CD4-positive, CD25-positive, alpha-beta regulatory T cell (primary cell): ENCODE measurements at regions not wholly inside any gene's neighbourhood (a gene's known extent, or its start where the extent isn't known, plus 50 kb on each side); places are given as distances from the start of the nearest gene placed in this dataset.

Source experiments
- ATAC-seq, 2 donors: fragments of 150-1000 bp; cut with Tn5 transposase; one replicate each; pipeline ENCODE4 v1.10.0; 2021; ENCODE audit warnings: low read depth in 2 of 2, moderate number of reproducible peaks in 2 of 2, moderate library complexity in 1 of 2
- DNase-seq, 3 donors: peaks; one replicate each; pipeline versions ENCODE4 v3.0.0 to v3.0.0-alpha.2; 2012 to 2022; ENCODE audit warnings: mixed read lengths in 1 of 3
- H3K27ac ChIP-seq: one replicate; pipeline ENCODE4 v1.7.0; 2013; ENCODE audit warnings: mild to moderate bottlenecking, low read length; ENCODE audit not compliant: insufficient read depth, poor library complexity, severe bottlenecking
- H3K27me3 ChIP-seq: one replicate; pipeline ENCODE4 v1.7.0; 2013; ENCODE audit warnings: low read length; ENCODE audit not compliant: control insufficient read depth, insufficient read depth
- H3K36me3 ChIP-seq: one replicate; pipeline ENCODE4 v1.7.0; 2013; ENCODE audit warnings: mild to moderate bottlenecking, low read length, moderate library complexity; ENCODE audit not compliant: control insufficient read depth, insufficient read depth
- H3K4me1 ChIP-seq: 2 replicates; pipeline ENCODE4 v1.7.0; 2013; ENCODE audit warnings: mild to moderate bottlenecking, low read length; ENCODE audit not compliant: insufficient read depth, control insufficient read depth, poor library complexity, severe bottlenecking
- H3K4me3 ChIP-seq: one replicate; pipeline ENCODE4 v1.7.0; 2013; ENCODE audit warnings: low read depth, mild to moderate bottlenecking, low read length, moderate library complexity
- H3K9me3 ChIP-seq, 2 experiments: 1 replicate in 1 of 2; 2 replicates in 1 of 2; pipeline ENCODE4 v1.7.0; 2013; ENCODE audit warnings: low read length in 2 of 2, mild to moderate bottlenecking in 1 of 2, moderate library complexity in 1 of 2; ENCODE audit not compliant: control insufficient read depth in 2 of 2
- H3K27ac Mint-ChIP-seq, 3 donors: one replicate each; pipeline ENCODE4 v1.8.0; 2020 to 2022; ENCODE audit warnings: mild to moderate bottlenecking in 3 of 3, mixed read lengths in 3 of 3, moderate library complexity in 2 of 3
- H3K27me3 Mint-ChIP-seq: one replicate; pipeline ENCODE4 v1.8.0; 2022; ENCODE audit warnings: mild to moderate bottlenecking, mixed read lengths
- H3K36me3 Mint-ChIP-seq: one replicate; pipeline ENCODE4 v1.8.0; 2020; ENCODE audit warnings: mixed read lengths
- H3K4me1 Mint-ChIP-seq, 4 donors: one replicate each; pipeline ENCODE4 v1.8.0; 2020 to 2022; ENCODE audit warnings: mixed read lengths in 4 of 4, mild to moderate bottlenecking in 1 of 4
- H3K4me3 Mint-ChIP-seq, 4 donors: one replicate each; pipeline ENCODE4 v1.8.0; 2020 to 2022; ENCODE audit warnings: mild to moderate bottlenecking in 4 of 4, mixed read lengths in 4 of 4, moderate library complexity in 3 of 4
- H3K9me3 Mint-ChIP-seq, 7 donors: one replicate each; pipeline ENCODE4 v1.8.0; 2020 to 2022; ENCODE audit warnings: mixed read lengths in 7 of 7, mild to moderate bottlenecking in 3 of 7, moderate library complexity in 2 of 7

DNA sequence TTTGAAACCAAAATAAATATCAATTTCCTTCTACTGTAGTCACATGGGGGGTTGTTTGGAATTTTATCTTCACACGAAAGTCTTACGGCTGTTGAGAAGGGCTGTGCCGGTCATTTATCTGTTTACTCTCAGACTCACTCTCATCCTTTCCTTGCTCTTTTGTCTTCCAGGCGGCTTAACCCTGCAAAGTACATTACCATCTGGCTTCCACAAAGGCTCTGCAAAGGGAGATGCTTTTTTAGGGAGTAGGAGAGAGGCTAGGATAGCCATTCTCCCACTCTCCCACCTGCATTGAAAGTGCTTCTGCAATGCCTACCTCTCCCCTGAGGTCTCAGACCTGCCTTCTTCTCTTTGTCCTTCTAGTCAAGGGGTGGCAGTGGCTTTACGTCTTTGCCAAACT lies 247.6 kb downstream of the MEIS1 start:
- Histone ChIP-seq H3K27me3 (no peaks in the 10 kb centered on the region), H3K9me3 (no peaks in the 10 kb centered on the region), H3K36me3 (no peaks in the 10 kb centered on the region), H3K4me3 (no peak overlapping the region), H3K27ac (no peak overlapping the region), H3K4me1 (no peaks in the 10 kb centered on the region)
- Mint-ChIP-seq H3K9me3 (peaks cover 0 to 4% (median 0%) of the 10 kb centered on the region in 7 donors), H3K27me3 (no peaks in the 10 kb centered on the region), H3K36me3 (no peaks in the 10 kb centered on the region), H3K4me1 (no peaks in the 10 kb centered on the region), H3K27ac (no peak overlapping the region), H3K4me3 (no peak overlapping the region)
- ATAC-seq, result no peak
- no peak for DNase-seq

DNA sequence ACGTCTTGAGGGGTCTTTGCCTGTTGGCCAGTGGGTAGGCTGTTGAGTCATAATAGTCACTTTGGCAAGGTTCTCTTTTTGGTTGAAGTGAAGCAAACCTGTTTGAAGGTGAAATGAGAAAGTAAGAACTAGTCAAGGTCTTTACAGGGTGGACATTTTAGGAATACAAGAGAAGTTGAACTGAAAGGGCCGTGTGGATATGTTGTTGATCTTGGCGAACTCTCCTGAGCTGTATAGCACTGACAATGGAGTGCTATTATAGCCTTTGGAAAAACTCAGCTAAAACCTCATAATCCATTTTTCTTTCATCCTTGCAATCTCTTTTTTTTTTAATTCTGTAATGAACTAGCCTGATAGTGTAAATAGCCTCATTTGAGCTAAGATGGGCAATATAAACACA lies 248.1 kb downstream of the MEIS1 start:
- no peaks in the 10 kb centered on the region for H3K4me1 ChIP-seq
- no peak overlapping the region for H3K27ac ChIP-seq
- no peak for ATAC-seq
- H3K9me3 Mint-ChIP-seq, result peaks cover 0 to 4% (median 0%) of the 10 kb centered on the region in 7 donors
- DNase-seq, result no peak
- no peaks in the 10 kb centered on the region for H3K36me3 Mint-ChIP-seq
- H3K27me3 Mint-ChIP-seq, result no peaks in the 10 kb centered on the region
- H3K4me1 Mint-ChIP-seq, result no peaks in the 10 kb centered on the region
- no peak overlapping the region for H3K27ac Mint-ChIP-seq
- no peak overlapping the region for H3K4me3 Mint-ChIP-seq
- H3K9me3 ChIP-seq, result no peaks in the 10 kb centered on the region
- no peaks in the 10 kb centered on the region for H3K27me3 ChIP-seq
- no peak overlapping the region for H3K4me3 ChIP-seq
- no peaks in the 10 kb centered on the region for H3K36me3 ChIP-seq

DNA sequence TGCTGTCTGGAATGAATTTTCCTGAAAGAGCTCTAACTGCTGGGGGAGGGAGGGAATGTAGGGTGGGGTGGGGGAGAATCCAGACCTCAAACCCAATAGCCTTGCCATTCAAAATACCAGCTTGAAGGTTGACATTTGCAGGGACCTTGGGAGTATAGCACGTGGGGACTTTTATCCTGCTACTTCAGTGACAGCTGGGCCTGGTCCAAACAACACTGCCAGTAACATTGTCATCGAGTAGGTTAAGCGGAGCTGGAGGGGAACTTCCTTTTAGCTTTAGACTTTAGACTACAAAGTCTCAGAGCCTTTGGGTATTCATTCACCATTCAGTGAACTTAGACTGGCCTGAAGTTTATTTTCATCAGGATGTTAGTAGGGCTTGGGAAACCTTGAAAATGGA lies 248.7 kb downstream of the MEIS1 start:
- H3K27ac ChIP-seq, result no peak overlapping the region
- H3K36me3 ChIP-seq, result no peaks in the 10 kb centered on the region
- Mint-ChIP-seq H3K27me3 (no peaks in the 10 kb centered on the region), H3K36me3 (no peaks in the 10 kb centered on the region), H3K27ac (no peak overlapping the region), H3K4me3 (no peak overlapping the region), H3K4me1 (no peaks in the 10 kb centered on the region), H3K9me3 (peaks cover 0 to 4% (median 0%) of the 10 kb centered on the region in 7 donors)
- no peak for ATAC-seq
- no peaks in the 10 kb centered on the region for H3K4me1 ChIP-seq
- H3K9me3 ChIP-seq, result no peaks in the 10 kb centered on the region
- DNase-seq, result no peak
- H3K27me3 ChIP-seq, result no peaks in the 10 kb centered on the region
- no peak overlapping the region for H3K4me3 ChIP-seq

DNA sequence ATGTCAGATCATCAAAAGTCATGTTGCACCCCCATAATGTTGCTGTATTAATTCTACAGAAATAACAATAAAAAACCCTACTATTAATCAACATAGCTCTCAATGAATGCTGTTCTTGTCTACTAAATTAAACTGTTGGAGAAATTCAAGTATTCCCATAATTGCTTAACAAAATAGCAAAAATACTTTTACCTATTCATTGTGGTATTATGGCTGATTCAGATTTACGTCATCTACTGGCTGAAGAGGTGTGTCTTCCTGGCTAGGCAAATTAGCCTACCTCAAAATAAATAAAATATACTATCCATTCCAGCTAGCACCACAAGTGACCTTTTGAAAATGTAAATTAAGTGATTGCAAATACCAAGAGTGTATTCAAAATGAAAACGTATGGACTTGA lies 249.4 kb downstream of the MEIS1 start:
- Mint-ChIP-seq H3K4me1 (no peaks in the 10 kb centered on the region), H3K27ac (no peak overlapping the region), H3K9me3 (peaks cover 0 to 2% (median 0%) of the 10 kb centered on the region in 7 donors), H3K27me3 (no peaks in the 10 kb centered on the region), H3K4me3 (no peak overlapping the region), H3K36me3 (no peaks in the 10 kb centered on the region)
- H3K36me3 ChIP-seq, result no peaks in the 10 kb centered on the region
- H3K27me3 ChIP-seq, result no peaks in the 10 kb centered on the region
- ATAC-seq, result no peak
- no peak for DNase-seq
- H3K9me3 ChIP-seq, result no peaks in the 10 kb centered on the region
- no peaks in the 10 kb centered on the region for H3K4me1 ChIP-seq
- no peak overlapping the region for H3K4me3 ChIP-seq
- no peak overlapping the region for H3K27ac ChIP-seq

DNA sequence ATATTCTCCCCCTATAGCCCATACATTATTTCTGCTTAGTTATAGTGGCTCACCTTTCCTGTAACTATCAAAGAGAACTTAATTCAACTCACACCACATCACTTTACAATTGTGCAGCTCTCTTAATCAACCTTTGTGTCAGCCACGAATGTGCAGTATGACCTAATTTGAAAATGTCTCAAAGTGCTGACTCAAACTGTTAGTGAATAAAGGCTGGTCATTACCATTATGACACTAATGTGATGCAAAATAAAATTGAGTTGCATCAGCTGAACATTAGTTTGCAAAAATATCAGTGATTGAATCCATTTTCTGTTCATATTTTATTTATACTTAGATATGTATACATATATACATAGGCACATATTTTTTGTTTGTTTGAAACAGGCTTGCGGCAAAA lies 251.8 kb downstream of the MEIS1 start:
- no peaks in the 10 kb centered on the region for H3K4me1 ChIP-seq
- Mint-ChIP-seq H3K36me3 (no peaks in the 10 kb centered on the region), H3K4me3 (no peak overlapping the region), H3K27me3 (no peaks in the 10 kb centered on the region), H3K9me3 (peaks cover 0 to 4% (median 0%) of the 10 kb centered on the region in 7 donors), H3K27ac (no peak overlapping the region), H3K4me1 (no peaks in the 10 kb centered on the region)
- H3K36me3 ChIP-seq, result no peaks in the 10 kb centered on the region
- no peaks in the 10 kb centered on the region for H3K9me3 ChIP-seq
- no peaks in the 10 kb centered on the region for H3K27me3 ChIP-seq
- no peak overlapping the region for H3K27ac ChIP-seq
- no peak overlapping the region for H3K4me3 ChIP-seq
- no peak for ATAC-seq
- no peak for DNase-seq

DNA sequence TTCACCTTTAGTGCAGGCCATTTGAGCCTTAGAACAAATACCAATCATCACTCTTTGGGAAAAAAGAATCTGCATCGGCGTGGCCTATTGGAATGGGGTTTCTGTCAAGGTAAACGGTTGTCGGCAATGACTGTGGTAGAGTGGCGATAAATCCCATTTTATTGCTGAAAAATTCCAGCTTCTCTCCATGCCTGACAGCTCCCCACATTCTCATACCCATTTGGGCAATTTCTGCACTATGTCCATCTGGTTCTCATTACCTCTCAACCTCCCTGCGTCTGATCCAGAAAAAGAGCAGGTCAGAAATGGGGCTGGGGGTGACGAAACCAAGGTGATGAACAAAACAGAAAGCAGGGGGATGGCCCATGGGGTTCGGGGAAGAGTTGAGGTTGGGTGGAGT lies 254.0 kb downstream of the MEIS1 start:
- H3K4me3 ChIP-seq, result no peak overlapping the region
- no peak overlapping the region for H3K27ac Mint-ChIP-seq
- H3K27ac ChIP-seq, result no peak overlapping the region
- H3K36me3 ChIP-seq, result no peaks in the 10 kb centered on the region
- H3K9me3 Mint-ChIP-seq, result peaks cover 0 to 5% (median 0%) of the 10 kb centered on the region in 7 donors
- H3K27me3 Mint-ChIP-seq, result no peaks in the 10 kb centered on the region
- no peaks in the 10 kb centered on the region for H3K4me1 ChIP-seq
- no peaks in the 10 kb centered on the region for H3K9me3 ChIP-seq
- H3K4me1 Mint-ChIP-seq, result no peaks in the 10 kb centered on the region
- no peak for DNase-seq
- H3K36me3 Mint-ChIP-seq, result no peaks in the 10 kb centered on the region
- no peak overlapping the region for H3K4me3 Mint-ChIP-seq
- no peak for ATAC-seq
- H3K27me3 ChIP-seq, result no peaks in the 10 kb centered on the region

DNA sequence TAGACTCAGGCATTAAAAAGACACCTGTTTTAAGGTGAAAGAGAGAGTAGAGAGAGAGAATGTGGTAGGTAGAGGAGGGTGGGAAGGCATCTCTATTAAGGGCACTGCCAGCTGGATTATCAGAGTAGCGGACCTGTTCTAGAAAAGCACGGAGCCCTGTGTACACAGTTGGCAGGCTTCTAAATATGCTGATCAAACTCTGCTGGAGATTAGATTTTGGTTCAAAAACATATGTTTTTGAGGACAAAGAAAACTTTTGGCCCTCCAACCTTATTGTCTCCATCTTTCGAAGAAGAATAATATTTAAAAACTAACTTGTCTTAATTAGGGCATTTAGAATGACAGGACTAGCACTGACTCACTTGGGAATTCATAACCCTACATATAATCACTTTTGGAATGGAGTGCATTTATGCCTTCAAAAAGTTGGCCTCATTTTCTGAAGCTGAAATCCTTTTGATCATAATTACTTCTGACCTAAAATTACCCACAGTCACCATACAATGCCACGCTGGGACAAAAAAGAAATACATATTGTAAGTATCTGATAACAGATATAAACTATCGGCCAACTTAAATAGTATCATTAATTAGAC lies 254.6 kb downstream of the MEIS1 start:
- Mint-ChIP-seq H3K9me3 (peaks cover 0 to 5% (median 0%) of the 10 kb centered on the region in 7 donors), H3K36me3 (no peaks in the 10 kb centered on the region), H3K27me3 (no peaks in the 10 kb centered on the region), H3K4me3 (no peak overlapping the region), H3K27ac (no peak overlapping the region), H3K4me1 (no peaks in the 10 kb centered on the region)
- H3K4me3 ChIP-seq, result no peak overlapping the region
- no peaks in the 10 kb centered on the region for H3K27me3 ChIP-seq
- no peaks in the 10 kb centered on the region for H3K9me3 ChIP-seq
- H3K36me3 ChIP-seq, result no peaks in the 10 kb centered on the region
- H3K27ac ChIP-seq, result no peak overlapping the region
- no peaks in the 10 kb centered on the region for H3K4me1 ChIP-seq
- ATAC-seq (no peak), DNase-seq (no peak)

DNA sequence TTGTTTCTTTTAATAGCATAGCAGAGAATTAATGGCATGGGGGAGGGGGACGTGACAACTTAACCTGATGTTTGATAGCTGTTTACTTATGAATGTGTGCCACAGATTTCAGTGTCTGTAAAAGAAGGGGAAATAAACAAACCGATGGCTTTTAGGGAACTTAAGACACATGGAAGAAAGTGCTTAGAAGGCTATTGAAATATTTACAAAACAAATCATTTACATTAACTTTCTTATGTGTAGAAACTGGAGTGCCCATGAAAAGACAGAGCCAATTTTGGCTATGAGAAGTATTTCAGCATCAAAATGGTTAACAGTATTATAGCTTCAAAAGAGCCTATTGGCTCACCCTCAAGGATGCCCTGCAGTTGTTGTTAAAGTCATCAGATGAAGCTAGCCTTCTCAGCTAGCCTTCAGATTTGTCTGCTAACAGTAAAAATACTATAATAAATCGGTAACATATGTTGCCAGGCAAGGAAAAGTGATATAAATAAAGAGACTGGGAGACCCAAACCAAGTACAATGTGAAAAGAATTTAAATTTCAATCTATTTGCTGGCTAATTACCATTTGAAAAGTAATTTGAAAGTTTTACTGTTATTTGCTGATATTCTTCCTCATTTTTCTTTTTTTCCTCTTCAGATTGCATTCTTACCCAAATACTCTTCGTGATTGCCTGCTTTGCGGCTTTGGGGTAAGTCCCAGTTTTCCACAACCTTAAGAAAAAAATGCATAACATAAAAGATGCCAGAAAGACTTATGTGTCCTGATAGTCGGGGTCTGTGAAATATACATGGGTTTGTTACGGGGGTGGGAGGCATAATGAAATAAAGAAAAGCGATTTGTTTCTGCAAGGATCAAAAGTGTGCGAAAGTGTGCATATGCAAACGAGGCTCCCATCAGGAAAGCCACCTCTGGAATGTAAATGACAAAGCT lies 256.4 kb downstream of the MEIS1 start:
- H3K27ac ChIP-seq, result no peak overlapping the region
- Mint-ChIP-seq H3K27ac (no peak overlapping the region), H3K9me3 (peaks cover 0 to 3% (median 0%) of the 10 kb centered on the region in 7 donors), H3K36me3 (no peaks in the 10 kb centered on the region), H3K4me3 (no peak overlapping the region), H3K4me1 (no peaks in the 10 kb centered on the region), H3K27me3 (no peaks in the 10 kb centered on the region)
- no peak overlapping the region for H3K4me3 ChIP-seq
- ATAC-seq (no peak), DNase-seq (no peak)
- no peaks in the 10 kb centered on the region for H3K4me1 ChIP-seq
- H3K9me3 ChIP-seq, result no peaks in the 10 kb centered on the region
- no peaks in the 10 kb centered on the region for H3K36me3 ChIP-seq
- no peaks in the 10 kb centered on the region for H3K27me3 ChIP-seq
